ENCODE measurements at regions not wholly inside any gene's neighbourhood (a gene's known extent, or its start where the extent isn't known, plus 50 kb on each side); places are given as distances from the start of the nearest gene placed in this dataset.

- TF ChIP-seq CTCF (IDR thresholded peaks at IDR 0.05) (no peak), POLR2A (IDR thresholded peaks at IDR 0.05) (no peak)
These were observed 196.7 kb downstream of the IPMK start for GRCh38 chr10:58070956-58071355.

All from esophagus squamous epithelium (tissue), 4 donors.